ENCODE measurements at regions not wholly inside any gene's neighbourhood (a gene's known extent, or its start where the extent isn't known, plus 50 kb on each side); places are given as distances from the start of the nearest gene placed in this dataset.

DNA sequence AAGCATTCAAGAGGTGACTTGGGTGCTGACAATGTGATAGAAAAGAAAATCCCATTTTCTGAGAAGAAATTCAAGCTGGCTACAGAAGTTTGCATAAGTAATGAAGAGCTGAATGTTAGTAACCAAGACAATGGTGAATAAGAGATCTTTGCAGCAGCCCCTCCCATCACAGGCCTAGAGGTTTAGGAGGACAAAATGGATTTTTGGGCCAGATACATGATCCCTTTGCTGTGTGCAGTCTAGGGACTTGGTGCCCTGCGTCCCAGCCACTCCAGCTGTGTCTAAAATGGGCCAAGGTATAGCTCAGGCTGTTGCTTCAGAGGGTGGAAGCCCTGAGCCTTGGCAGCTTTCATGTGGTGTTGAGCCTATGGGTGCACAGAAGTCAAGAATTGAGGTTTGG, 107.0 kb upstream of the EPHA5 start:
- H3K4me3 ChIP-seq (ENCODE audit: low read depth, low read length), result no peak overlapping the region
- TF ChIP-seq, protein P1, sequence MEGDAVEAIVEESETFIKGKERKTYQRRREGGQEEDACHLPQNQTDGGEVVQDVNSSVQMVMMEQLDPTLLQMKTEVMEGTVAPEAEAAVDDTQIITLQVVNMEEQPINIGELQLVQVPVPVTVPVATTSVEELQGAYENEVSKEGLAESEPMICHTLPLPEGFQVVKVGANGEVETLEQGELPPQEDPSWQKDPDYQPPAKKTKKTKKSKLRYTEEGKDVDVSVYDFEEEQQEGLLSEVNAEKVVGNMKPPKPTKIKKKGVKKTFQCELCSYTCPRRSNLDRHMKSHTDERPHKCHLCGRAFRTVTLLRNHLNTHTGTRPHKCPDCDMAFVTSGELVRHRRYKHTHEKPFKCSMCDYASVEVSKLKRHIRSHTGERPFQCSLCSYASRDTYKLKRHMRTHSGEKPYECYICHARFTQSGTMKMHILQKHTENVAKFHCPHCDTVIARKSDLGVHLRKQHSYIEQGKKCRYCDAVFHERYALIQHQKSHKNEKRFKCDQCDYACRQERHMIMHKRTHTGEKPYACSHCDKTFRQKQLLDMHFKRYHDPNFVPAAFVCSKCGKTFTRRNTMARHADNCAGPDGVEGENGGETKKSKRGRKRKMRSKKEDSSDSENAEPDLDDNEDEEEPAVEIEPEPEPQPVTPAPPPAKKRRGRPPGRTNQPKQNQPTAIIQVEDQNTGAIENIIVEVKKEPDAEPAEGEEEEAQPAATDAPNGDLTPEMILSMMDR (IDR thresholded peaks at IDR 0.05; ENCODE audit: low read depth, low read length), result no peak
- no peaks in the 10 kb centered on the region for H3K27me3 ChIP-seq
- 0 out of 2 replicates have a peak, but pooled peaks cover 5% of the 10 kb centered on the region for H3K9me3 ChIP-seq
- DNase-seq, result no peak
- no peaks in the 10 kb centered on the region for H3K36me3 ChIP-seq
- no peaks in the 10 kb centered on the region for H3K4me1 ChIP-seq

DNA sequence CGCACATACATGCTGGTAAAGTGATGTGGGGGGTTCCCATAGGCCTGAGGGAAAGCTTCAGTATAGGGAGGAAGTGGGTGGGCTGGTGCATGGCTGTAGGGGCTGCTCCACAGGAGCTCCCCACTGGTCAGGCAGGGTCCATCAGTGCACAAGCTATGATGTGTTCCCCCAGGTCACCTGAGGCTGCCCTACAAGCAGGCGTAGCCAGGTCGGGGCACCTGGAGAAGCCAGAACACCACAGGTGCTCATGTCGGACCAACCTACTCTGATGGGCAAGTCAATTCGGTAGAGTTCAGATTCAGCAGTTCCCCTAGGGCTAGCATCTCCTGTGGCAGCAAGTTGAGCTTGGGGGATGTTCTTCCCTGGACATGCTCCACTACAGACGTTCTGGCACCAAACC, 103.3 kb upstream of the EPHA5 start:
- Histone ChIP-seq H3K4me3 (ENCODE audit: low read depth, low read length) (no peak overlapping the region), H3K9me3 (0 out of 2 replicates have a peak, but pooled peaks cover 5% of the 10 kb centered on the region), H3K4me1 (no peaks in the 10 kb centered on the region), H3K36me3 (no peaks in the 10 kb centered on the region), H3K27me3 (no peaks in the 10 kb centered on the region)
- DNase-seq, result no peak
- TF ChIP-seq, protein P1 (IDR thresholded peaks at IDR 0.05; ENCODE audit: low read depth, low read length), result no peak

DNA sequence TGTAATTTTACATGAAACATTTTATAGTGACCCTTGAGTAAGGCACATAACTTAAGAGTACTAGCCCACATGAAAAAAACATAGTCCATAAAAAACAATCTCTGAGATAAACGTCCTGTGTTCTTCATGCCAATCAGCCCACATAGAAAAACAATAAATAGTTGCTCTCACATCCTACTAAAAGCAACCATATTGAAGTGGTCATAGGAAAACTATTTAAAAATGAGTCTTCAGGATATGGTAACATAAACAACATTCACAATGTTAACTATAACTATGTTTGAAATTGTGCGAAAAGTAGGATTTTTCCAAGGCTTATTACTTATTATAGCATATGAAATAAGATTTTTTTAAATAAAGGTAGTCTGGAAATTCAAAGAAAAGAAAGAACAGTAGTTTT, 77.1 kb upstream of the EPHA5 start:
- Histone ChIP-seq H3K9me3 (no peaks in the 10 kb centered on the region), H3K4me1 (no peaks in the 10 kb centered on the region), H3K4me3 (ENCODE audit: low read depth, low read length) (no peak overlapping the region), H3K27me3 (no peaks in the 10 kb centered on the region), H3K36me3 (no peaks in the 10 kb centered on the region)
- no peak for DNase-seq
- TF ChIP-seq, protein P1 (IDR thresholded peaks at IDR 0.05; ENCODE audit: low read depth, low read length), result no peak

DNA sequence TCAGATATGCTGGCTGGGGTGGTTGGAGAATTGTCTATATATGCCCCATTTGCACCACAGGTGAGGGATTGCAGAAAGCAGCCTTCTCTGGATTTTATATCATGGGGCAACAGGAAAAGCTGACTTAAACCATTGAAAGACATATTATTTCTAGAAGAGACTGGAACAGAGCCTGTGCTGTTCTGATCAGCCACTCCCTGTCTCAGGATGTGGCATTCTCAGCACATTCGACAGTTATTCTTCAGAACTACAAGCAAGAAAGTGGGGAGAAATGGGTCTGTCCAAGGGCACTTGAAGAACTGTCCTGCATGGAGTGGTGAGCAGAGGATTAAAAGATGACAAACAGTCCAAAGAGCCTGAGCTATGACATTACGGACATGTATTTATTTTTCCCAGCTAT, 67.8 kb upstream of the EPHA5 start:
- Histone ChIP-seq H3K9me3 (no peaks in the 10 kb centered on the region), H3K4me3 (ENCODE audit: low read depth, low read length) (no peak overlapping the region), H3K36me3 (no peaks in the 10 kb centered on the region), H3K27me3 (no peaks in the 10 kb centered on the region), H3K4me1 (no peaks in the 10 kb centered on the region)
- TF ChIP-seq, protein P1 (IDR thresholded peaks at IDR 0.05; ENCODE audit: low read depth, low read length), result no peak
- DNase-seq, result no peak

DNA sequence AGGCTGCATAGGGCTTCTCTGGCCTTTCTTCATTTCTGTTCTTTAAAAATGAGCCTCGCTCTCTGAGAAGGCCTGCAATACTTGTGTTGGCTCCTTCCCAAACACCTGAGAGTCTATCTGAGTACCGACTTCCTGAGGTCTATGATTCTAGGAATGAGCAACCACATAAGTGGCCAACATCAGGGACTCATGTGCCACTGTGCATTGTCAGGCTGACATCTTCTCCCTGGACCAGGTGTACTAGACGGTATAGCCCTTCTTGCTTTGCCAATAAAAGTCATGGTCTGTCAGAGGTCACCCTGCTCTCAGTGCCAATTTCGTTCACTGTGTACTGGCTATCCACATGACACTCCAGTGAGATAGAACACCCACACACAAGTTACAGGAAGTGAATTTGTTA, 67.4 kb upstream of the EPHA5 start:
- Histone ChIP-seq H3K4me3 (ENCODE audit: low read depth, low read length) (no peak overlapping the region), H3K4me1 (no peaks in the 10 kb centered on the region)
- TF ChIP-seq, protein P1 (IDR thresholded peaks at IDR 0.05; ENCODE audit: low read depth, low read length), result no peak

DNA sequence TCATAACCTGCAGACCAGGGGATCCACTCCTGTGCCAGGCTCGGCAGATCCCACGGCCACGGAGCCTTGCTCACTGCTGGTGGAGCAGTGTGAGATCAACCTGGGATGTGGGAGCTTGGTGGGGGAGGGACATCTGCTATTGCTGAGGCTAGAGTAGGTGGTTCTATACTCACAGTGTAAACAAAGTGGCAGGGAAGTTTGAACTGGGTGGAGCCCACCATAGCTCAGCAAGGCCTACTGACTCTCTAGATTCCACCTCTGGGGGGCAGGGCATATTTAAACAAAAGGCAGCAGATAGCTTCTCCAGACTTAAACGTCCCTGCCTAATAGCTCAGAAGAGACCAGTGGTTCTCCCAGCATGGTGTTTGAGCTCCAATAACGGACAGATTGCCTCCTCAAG, 54.7 kb upstream of the EPHA5 start:
- TF ChIP-seq, protein P1 (IDR thresholded peaks at IDR 0.05; ENCODE audit: low read depth, low read length), result no peak
- no peaks in the 10 kb centered on the region for H3K9me3 ChIP-seq
- no peak overlapping the region for H3K4me3 ChIP-seq (ENCODE audit: low read depth, low read length)
- H3K36me3 ChIP-seq, result no peaks in the 10 kb centered on the region
- DNase-seq, result no peak
- H3K4me1 ChIP-seq, result no peaks in the 10 kb centered on the region
- H3K27me3 ChIP-seq, result no peaks in the 10 kb centered on the region

More for the DNA sequence above, 67.4 kb upstream of the EPHA5 start:
- H3K27me3 ChIP-seq, result no peaks in the 10 kb centered on the region
- no peak for DNase-seq
- no peaks in the 10 kb centered on the region for H3K36me3 ChIP-seq
- no peaks in the 10 kb centered on the region for H3K9me3 ChIP-seq

Data from BE2C (cell line).